ENCODE measurements at regions not wholly inside any gene's neighbourhood (a gene's known extent, or its start where the extent isn't known, plus 50 kb on each side); places are given as distances from the start of the nearest gene placed in this dataset.

DNA sequence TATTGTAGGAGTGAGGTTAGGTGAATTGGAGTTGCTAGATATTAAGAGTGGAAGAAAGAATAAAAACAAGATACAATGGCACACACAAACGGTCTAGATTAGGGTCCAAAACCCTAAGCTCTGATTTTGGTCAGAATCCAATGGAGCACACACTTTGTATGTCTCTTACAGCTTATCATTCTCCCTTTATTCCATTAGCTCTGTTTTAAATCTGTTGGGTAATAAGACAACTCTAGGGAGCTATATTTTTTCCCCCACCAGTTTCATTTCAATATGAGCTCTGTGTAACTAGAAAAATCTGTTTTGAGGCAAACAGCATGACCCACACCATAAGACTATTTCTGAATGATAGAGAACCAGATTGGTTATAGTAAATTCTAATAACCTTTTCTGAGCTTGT is 465.6 kb downstream of the ADGRL2 start:
- TF ChIP-seq, protein P1, sequence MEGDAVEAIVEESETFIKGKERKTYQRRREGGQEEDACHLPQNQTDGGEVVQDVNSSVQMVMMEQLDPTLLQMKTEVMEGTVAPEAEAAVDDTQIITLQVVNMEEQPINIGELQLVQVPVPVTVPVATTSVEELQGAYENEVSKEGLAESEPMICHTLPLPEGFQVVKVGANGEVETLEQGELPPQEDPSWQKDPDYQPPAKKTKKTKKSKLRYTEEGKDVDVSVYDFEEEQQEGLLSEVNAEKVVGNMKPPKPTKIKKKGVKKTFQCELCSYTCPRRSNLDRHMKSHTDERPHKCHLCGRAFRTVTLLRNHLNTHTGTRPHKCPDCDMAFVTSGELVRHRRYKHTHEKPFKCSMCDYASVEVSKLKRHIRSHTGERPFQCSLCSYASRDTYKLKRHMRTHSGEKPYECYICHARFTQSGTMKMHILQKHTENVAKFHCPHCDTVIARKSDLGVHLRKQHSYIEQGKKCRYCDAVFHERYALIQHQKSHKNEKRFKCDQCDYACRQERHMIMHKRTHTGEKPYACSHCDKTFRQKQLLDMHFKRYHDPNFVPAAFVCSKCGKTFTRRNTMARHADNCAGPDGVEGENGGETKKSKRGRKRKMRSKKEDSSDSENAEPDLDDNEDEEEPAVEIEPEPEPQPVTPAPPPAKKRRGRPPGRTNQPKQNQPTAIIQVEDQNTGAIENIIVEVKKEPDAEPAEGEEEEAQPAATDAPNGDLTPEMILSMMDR (IDR thresholded peaks at IDR 0.05), result no peak

DNA sequence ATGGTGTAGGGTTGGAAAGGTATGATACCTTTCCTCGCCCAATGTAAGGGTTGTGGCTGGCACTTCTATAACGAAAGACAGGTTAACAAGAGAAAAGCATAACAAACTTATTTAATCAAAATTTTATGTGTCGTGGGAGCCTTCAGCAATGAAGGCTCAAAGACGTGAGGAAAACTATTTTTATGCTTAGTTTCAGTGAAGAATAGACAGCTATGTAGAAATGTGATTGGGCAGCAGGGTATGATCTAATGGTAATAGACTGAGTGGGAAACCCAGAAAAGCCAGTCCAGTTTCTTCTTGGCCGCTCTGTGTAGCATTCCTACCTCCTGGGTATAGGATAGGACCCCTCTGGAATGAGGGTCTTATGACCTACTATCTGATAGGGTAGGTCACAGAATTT is 464.7 kb downstream of the ADGRL2 start:
- Histone ChIP-seq H3K79me2 (no peaks in the 10 kb centered on the region), H3K27me3 (ENCODE audit: control insufficient read depth, insufficient read depth, low read length) (no peaks in the 10 kb centered on the region), H3K4me1 (no peaks in the 10 kb centered on the region), H3K4me2 (ENCODE audit: low read length) (no peak overlapping the region), H2AFZ (no peak overlapping the region), H3K36me3 (ENCODE audit: control insufficient read depth, insufficient read depth, low read length) (no peaks in the 10 kb centered on the region), H3K27ac (no peak overlapping the region), H3K4me3 (ENCODE audit: low read depth, low read length) (no peak overlapping the region), H3K9ac (no peak overlapping the region), H3K9me3 (ENCODE audit: control insufficient read depth, low read length) (no peaks in the 10 kb centered on the region)
- TF ChIP-seq, protein P1 (IDR thresholded peaks at IDR 0.05), result no peak

More for the DNA sequence above, 465.6 kb downstream of the ADGRL2 start:
- Histone ChIP-seq H3K79me2 (no peaks in the 10 kb centered on the region), H3K36me3 (ENCODE audit: control insufficient read depth, insufficient read depth, low read length) (no peaks in the 10 kb centered on the region), H3K27me3 (ENCODE audit: control insufficient read depth, insufficient read depth, low read length) (no peaks in the 10 kb centered on the region), H3K4me2 (ENCODE audit: low read length) (no peak overlapping the region), H3K9me3 (ENCODE audit: control insufficient read depth, low read length) (no peaks in the 10 kb centered on the region), H3K9ac (no peak overlapping the region), H3K4me3 (ENCODE audit: low read depth, low read length) (no peak overlapping the region), H3K4me1 (no peaks in the 10 kb centered on the region), H2AFZ (no peak overlapping the region), H3K27ac (no peak overlapping the region)

DNA sequence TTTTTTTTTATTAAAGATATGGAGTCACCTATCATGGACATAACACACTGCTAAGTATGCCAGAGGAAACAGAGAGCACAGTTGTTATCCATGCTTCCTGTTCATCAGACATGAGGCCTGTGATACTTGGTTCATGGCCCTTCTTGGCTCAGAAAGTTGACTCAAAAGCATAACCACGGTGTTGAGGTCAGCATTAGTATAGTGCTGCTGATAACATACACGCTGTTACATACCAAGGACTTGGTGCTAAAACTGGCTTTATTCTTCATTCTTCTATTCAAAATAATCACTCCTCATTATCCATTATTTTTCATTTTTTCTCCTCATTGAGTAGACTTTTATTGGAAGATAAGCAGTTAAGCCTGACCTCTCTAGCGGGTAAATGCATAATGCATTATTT is 464.1 kb downstream of the ADGRL2 start:
- Histone ChIP-seq H3K4me3 (ENCODE audit: low read depth, low read length) (no peak overlapping the region), H3K9me3 (ENCODE audit: control insufficient read depth, low read length) (no peaks in the 10 kb centered on the region), H3K27ac (no peak overlapping the region), H3K79me2 (no peaks in the 10 kb centered on the region), H3K4me2 (ENCODE audit: low read length) (no peak overlapping the region), H3K4me1 (no peaks in the 10 kb centered on the region), H3K36me3 (ENCODE audit: control insufficient read depth, insufficient read depth, low read length) (no peaks in the 10 kb centered on the region), H3K27me3 (ENCODE audit: control insufficient read depth, insufficient read depth, low read length) (no peaks in the 10 kb centered on the region), H2AFZ (no peak overlapping the region), H3K9ac (no peak overlapping the region)
- TF ChIP-seq, protein P1 (IDR thresholded peaks at IDR 0.05), result no peak

DNA sequence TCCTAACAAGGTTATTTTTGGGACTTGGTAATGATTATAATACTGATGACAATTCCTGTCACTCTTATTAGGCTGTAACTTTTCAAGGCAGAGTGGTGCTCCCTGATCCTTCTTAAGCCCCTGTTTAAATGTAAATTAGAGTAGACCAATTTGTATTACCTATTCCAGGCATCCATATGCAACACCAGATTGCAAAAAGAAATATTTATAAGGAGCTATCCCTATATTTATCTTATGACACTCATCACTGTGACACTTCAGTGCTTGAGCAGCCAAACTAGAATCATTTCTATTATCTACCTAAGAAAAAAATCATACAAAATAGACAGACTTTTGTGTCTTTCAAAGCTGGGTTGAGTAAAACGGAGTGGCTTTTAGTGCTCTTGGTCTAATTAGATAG is 462.7 kb downstream of the ADGRL2 start:
- no peaks in the 10 kb centered on the region for H3K9me3 ChIP-seq (ENCODE audit: control insufficient read depth, low read length)
- no peak overlapping the region for H3K4me3 ChIP-seq (ENCODE audit: low read depth, low read length)
- H2AFZ ChIP-seq, result no peak overlapping the region
- H3K27ac ChIP-seq, result no peak overlapping the region
- TF ChIP-seq, protein P1 (IDR thresholded peaks at IDR 0.05), result no peak
- no peak overlapping the region for H3K9ac ChIP-seq
- no peaks in the 10 kb centered on the region for H3K27me3 ChIP-seq (ENCODE audit: control insufficient read depth, insufficient read depth, low read length)
- H3K79me2 ChIP-seq, result no peaks in the 10 kb centered on the region
- H3K4me1 ChIP-seq, result no peaks in the 10 kb centered on the region
- no peaks in the 10 kb centered on the region for H3K36me3 ChIP-seq (ENCODE audit: control insufficient read depth, insufficient read depth, low read length)
- no peak overlapping the region for H3K4me2 ChIP-seq (ENCODE audit: low read length)

DNA sequence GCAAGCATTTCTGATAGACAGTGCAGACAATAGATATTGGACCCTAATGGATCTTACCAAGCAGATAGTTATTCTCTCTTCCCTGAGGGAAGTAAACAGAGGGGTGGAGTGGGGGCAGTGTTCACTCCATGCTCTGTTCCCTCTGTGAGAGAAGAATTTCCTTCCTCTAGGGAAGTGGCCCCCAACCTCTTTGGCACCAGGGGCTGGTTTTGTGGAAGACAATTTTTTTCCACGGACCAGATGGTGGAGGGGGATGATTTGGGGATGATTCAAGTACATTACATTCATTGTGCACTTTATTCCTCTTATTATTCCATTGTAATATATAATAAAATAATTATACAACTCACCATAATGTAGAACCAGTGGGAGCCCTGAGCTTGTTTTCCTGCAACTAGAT is 459.9 kb downstream of the ADGRL2 start:
- H3K36me3 ChIP-seq (ENCODE audit: control insufficient read depth, insufficient read depth, low read length), result no peaks in the 10 kb centered on the region
- H3K4me1 ChIP-seq, result no peaks in the 10 kb centered on the region
- H3K4me3 ChIP-seq (ENCODE audit: low read depth, low read length), result no peak overlapping the region
- no peaks in the 10 kb centered on the region for H3K9me3 ChIP-seq (ENCODE audit: control insufficient read depth, low read length)
- H2AFZ ChIP-seq, result no peak overlapping the region
- H3K4me2 ChIP-seq (ENCODE audit: low read length), result no peak overlapping the region
- H3K9ac ChIP-seq, result no peak overlapping the region
- H3K27ac ChIP-seq, result no peak overlapping the region
- no peaks in the 10 kb centered on the region for H3K27me3 ChIP-seq (ENCODE audit: control insufficient read depth, insufficient read depth, low read length)
- H3K79me2 ChIP-seq, result no peaks in the 10 kb centered on the region
- TF ChIP-seq, protein P1 (IDR thresholded peaks at IDR 0.05), result no peak

Measured in parathyroid adenoma (tissue), 2 donors.